ENCODE measurements at regions not wholly inside any gene's neighbourhood (a gene's known extent, or its start where the extent isn't known, plus 50 kb on each side); places are given as distances from the start of the nearest gene placed in this dataset.
"Not testable (repeated sequence)": the region's sequence is repeated elsewhere in the genome, so short reads cannot be mapped to it uniquely, and the experiment has no call there.

DNA sequence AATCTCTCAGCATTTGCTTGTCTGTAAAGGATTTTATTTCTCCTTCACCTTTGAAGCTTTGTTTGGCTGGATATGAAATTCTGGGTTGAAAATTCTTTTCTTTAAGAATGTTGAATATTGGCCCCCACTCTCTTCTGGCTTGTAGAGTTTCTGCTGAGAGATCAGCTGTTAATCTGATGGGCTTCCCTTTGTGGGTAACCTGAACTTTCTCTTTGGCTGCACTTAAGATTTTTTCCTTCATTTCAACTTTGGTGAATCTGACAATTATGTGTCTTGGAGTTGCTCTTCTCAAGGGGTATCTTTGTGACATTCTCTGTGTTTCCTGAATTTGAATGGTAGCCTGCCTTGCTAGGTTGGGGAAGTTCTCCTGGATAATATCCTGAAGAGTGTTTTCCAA is 189.4 kb downstream of the TTC6 start:
- DNase-seq (ENCODE audit: low read depth in 2 of 3, low spot score in 2 of 3) = not testable (repeated sequence)

DNA sequence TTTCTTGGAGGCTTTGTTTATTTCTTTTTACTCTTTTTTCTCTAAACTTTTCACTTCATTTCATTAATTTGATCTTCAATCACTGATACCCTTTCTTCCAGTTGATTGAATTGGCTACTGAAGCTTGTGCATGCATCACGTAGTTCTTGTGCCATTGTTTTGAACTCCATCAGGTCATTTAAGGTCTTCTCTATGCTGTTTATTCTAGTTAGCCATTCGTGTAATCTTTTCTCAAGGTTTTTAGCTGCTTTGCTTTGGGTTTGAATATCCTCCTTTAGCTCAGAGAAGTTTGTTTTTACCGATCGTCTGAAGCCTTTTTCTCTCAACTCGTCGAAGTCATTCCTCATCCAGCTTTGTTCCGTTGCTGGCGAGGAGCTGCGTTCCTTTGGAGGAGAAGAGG is 189.9 kb downstream of the TTC6 start:
- not testable (repeated sequence) for DNase-seq (ENCODE audit: low read depth in 2 of 3, low spot score in 2 of 3)

DNA sequence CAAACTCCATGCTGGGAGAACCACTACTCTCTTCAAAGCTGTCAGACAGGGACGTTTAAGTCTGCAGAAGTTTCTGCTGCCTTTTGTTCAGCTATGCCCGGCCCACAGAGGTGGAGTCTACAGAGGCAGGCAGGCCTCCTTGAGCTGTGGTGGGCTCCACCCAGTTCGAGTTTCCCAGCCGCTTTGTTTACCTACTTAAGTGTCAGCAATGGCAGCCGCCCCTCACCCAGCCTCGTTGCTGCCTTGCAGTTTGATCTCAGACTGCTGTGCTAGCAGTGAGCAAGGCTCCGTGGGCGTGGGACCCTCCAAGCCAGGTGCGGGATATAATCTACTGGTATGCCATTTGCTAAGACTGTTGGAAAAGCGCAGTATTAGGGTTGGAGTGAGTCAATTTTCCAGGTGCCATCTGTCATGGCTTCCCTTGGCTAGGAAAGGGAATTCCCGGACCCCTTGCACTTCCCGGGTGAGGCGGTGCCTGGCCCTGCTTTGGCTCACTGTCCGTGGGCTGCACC is 190.7 kb downstream of the TTC6 start:
- not testable (repeated sequence) for DNase-seq (ENCODE audit: low read depth in 2 of 3, low spot score in 2 of 3)

DNA sequence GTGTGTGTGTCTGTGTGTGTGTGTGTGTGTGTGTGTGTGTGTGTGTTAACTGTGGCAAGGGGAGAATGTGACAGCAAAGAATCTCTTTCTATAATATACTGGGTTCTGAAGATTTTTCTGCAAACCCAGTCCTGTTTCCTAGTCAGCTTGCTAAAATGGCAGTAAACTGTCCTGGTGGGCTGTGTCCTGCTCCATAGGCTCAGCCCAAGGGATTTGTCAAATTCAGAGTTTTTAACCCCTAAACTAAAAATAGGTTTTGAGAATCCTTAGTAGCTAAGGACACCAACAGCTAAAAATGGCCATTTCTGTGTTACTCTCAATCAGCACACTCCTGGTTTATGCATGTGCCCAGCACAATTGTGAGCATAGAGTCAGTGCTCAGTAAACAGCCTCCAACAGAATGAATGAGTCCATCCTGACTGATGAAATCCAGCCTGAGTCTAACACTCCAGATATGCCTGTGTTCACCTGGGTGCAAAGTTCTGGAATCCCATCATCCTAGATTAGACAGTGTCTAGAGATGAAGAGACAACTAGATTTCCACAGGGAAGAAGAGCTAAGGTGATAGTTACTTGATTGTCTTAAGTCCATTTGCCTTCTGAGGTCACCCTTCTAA is 192.6 kb downstream of the TTC6 start:
- DNase-seq (ENCODE audit: low read depth in 2 of 3, low spot score in 2 of 3) = no peak

DNA sequence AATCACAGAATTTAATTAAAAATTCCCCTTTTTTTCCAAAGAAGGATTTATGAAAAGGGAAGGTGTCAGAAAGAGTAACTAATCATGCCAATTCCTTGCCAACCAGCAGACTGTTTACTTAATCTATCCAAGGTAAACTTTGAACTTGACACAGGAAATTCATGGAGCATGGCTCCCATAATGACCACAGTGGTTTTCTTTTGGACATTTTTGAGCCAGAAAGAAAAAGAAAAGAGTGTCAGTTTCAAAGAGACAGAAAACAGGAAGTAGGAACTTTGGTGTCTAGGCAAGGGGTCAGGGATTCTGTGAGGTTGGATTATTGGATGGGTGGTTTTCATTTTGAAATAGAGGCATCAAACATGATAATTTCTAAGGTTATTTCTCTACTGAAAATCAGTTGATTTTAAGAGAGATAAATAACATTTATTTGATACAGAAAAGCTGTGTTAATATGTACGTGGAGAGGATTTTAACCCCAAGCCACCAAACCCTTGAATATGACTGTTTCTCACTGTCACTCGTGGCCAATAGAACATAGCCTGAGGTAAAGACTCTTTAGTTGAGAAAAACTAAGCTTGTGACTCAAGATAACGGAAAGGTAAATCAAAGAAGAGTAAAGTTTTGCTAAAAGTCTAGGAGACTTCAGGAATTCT is 196.1 kb downstream of the TTC6 start:
- DNase-seq (ENCODE audit: low read depth in 2 of 3, low spot score in 2 of 3) = no peak

DNA sequence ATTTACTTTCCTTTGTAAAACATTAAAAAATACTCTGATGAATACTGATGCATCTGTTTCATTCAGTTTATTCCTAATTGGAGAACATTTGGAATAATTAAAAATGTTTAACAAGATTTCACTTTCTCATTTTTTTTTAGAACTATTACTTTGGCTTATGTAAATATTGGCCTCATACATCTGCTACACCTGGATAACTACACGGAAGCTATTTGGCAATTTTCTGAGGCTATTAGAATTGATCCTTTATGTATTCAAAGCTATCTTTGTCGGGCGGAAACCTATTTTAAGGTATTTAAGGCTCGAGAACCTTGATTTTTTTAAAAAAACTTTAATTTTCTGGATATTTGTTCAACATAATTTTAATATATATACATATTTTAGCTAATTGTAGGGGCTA is 196.7 kb downstream of the TTC6 start:
- DNase-seq (ENCODE audit: low read depth in 2 of 3, low spot score in 2 of 3) = no peak

DNA sequence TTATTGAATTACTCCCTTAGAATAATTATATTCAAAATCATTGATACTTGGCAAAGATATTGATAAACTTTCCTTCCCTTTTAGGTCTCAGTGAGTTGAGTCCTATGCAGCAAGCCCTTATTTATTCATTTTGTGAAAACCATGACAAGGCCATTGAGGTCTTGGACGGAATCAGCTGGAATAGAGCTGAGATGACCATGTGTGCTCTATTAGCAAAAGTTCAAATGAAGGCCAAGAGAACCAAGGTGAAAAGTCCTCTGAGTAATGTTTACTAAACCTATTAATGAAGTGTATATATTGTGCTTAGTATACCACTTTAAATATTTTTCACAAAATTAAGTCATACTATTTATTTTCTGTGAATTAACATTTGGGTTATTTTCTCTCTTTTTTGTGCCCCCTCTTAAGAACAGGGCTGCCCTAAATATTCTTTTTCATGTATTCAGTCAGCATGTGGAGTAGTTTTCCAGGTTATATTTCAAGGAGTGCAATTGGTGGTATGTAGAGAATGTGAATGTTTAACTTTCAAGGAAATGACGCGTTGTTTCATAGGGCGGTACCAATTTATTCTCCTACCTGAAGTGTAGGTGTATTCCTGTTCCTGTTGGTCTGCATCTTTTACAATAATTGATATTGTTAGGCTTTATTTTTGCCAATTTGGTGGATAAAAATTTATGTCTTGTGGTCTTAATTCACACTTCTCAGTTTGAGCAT is 201.4 kb downstream of the TTC6 start:
- DNase-seq (ENCODE audit: low read depth in 2 of 3, low spot score in 2 of 3) = no peak

DNA sequence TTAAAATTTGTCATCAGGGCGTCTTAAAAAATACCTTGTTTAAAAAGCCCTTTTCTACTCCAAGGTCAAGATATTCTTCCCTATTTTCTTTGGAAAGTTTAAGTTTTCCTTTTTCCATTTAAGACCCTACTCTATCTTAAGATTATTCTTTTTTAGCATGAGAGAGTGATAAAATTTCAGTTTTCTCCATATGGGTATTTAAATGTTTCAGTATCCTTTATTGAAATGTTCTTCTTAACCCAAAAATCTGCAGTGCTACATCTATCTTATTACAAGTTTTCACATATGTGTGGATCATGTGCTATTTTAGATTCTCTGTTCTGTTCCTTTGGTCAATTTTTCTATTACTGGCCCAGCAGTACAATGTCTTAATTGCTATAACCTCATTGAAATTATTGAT is 202.2 kb downstream of the TTC6 start:
- no peak for DNase-seq (ENCODE audit: low read depth in 2 of 3, low spot score in 2 of 3)

DNA sequence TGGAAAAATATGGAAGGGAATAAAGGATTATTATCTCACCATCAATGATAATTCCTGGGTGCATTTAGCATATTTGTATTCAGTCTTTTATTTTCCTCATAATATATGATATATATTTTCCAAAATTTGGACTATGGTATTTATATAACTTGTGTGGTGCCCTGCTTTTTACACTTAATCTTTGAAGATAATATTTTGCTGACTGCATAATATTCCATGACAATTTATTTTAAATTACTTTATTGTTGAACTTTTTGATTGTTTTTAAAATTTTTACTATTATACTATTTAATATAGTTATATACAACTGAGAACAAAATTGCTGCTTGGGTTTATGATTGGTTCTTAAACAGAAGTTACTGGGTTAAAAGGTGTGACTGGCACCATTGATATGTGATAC is 212.3 kb downstream of the TTC6 start:
- DNase-seq (ENCODE audit: low read depth in 2 of 3, low spot score in 2 of 3) = no peak

DNA sequence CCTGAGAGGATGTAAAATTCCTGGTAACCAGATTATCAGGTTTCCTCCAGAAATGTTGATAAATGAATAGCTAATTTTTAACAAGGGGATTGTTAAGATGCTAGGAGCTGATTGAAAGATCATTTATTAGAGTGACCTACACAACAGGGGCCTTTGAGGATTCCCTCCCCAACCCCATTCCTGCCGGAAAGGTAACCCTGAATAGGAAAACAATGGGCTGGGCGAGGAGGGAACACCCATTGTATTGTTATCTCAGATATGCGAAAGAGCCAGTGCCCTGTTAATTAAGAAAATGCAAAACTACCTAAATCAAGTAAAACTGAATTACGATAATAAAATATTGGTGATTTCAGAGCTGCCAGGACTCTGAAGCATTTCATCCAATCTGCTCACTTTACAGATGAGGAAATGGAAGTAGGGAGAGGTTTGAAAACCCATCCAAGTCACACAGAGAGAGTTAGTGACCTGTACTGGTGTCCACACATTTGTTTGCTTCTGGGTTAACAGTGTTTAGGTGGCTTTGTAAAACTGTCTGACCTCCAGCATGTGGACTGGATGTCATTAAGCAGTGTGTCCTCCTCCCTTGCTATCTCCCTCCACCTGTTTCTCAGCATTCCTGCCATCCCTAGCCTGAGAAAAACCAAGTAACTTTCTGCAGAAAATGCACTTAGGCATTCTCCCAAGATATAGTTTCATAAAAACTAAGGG is 214.8 kb downstream of the TTC6 start:
- no peak for DNase-seq (ENCODE audit: low read depth in 2 of 3, low spot score in 2 of 3)

DNA sequence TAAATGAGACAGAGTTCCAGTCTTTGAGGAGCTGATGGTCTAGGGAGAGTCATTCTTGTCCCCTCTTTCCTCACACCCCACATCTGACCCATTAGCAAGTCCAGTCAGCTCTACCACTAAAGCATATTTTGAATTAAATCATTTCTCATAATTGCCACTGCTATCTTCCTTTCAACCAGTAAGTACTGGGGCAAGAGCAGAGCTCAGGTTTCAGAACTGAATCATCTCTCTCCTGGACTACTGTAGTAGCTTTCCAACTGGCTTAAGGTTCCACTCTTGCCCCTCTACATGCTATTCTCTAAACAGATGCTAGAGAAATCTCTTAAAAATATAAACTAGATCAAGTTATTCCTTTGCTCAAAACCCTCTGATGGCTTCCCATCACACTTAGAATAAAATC is 218.3 kb downstream of the TTC6 start:
- no peak for DNase-seq (ENCODE audit: low read depth in 2 of 3, low spot score in 2 of 3)

DNA sequence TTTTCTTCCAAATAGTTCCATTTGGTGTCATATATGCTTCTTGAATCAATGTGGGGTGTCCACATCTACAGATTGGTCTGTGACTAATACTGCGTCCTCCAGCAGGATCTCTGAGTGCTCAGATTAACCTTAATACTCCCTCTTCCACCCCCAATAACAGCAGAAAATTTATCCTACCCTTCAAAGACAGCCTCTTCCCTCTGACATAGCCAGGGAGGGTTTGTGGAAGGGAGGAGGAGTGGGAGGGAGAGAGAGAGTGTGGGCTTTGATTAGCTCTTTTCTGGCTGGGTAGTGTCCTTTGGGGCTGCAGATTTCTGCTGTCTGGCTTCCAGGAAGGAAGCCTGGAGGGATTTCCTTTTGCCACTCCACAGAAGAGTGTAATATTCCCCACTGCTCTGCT is 220.7 kb downstream of the TTC6 start:
- DNase-seq (ENCODE audit: low read depth in 2 of 3, low spot score in 2 of 3) = no peak

DNA sequence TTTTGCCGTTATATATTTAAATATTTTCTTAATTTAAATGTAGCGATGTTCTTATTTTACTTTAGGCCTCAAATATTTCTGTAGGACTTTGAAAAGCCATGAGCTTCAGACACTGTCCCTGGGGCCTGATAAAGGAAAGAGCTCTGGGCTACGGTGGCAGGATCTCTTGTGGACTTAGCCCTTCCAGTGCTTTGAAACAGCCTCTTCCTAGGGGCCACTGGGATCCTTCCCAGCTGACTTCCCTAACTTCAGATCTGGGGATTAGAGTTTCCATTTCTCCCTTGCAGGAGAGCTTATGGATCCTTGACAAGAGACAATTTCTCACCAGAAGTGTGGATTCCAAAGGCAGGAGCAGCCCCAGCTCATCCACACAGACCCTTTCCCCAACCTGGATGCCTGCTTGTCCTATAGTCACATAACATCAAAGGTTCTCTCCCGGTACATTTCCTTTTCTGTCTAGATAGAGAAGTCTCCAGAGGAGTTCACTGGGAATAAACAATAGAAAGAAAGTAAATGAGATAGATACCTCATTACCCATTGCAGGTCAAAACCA is 221.4 kb downstream of the TTC6 start:
- no peak for DNase-seq (ENCODE audit: low read depth in 2 of 3, low spot score in 2 of 3)

DNA sequence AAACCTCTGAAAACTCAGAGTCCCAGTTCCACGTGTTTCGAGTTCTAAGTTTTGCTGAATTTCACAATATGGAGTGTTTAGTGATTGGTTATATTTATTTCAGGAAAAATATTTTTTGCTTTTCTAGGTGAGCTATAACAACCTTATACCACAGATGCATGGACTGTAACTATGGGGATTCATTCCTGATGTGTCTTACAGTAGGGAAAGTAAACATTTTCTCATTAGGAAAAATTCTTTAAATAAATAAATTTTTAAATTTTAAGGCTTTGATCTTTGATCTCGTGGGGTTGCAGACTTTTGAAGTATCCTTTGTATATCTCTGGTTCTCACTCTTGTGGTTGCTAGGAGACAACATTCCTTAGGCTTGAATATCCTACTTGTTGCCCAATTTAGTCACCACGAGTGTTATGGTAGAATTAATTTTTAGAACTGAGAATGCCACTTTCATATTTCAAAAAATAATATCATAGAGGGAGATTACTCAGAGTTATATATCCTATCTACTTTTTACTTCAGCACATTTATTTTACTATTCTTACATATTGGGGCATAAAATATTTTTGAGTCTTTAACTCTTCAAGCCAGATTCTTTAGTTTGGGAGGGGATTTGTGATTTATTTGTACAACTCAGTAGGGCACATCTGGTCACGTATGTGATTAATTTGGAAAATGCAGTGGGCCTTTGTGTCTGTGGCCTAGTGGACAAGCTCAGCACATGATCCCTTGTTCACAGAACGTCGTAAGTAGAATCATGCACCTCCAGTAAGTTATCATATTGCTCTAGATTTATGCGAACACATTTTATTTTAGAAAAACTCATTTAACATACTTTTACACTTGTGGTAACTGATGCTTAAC is 224.0 kb downstream of the TTC6 start:
- DNase-seq (ENCODE audit: low read depth in 2 of 3, low spot score in 2 of 3) = no peak

DNA sequence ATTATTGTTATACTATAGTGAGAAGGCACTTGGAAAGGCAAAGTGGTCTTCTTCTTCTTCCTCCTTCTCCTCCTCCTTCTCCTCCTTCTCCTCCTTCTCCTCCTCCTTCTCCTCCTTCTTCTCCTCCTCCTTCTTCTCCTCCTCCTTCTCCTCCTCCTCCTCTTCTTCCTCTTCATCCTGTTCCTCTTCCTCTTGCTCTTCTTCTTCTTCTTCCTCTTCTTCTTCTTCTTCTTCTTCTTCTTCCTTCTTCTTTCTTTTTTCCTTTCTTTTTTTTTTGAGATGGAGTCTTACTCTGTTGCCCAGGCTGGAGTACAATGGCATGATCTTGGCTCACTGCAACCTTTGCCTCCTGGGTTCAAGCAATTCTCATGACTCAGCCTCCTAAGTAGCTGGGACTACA is 225.4 kb downstream of the TTC6 start:
- DNase-seq (ENCODE audit: low read depth in 2 of 3, low spot score in 2 of 3) = not testable (repeated sequence)

DNA sequence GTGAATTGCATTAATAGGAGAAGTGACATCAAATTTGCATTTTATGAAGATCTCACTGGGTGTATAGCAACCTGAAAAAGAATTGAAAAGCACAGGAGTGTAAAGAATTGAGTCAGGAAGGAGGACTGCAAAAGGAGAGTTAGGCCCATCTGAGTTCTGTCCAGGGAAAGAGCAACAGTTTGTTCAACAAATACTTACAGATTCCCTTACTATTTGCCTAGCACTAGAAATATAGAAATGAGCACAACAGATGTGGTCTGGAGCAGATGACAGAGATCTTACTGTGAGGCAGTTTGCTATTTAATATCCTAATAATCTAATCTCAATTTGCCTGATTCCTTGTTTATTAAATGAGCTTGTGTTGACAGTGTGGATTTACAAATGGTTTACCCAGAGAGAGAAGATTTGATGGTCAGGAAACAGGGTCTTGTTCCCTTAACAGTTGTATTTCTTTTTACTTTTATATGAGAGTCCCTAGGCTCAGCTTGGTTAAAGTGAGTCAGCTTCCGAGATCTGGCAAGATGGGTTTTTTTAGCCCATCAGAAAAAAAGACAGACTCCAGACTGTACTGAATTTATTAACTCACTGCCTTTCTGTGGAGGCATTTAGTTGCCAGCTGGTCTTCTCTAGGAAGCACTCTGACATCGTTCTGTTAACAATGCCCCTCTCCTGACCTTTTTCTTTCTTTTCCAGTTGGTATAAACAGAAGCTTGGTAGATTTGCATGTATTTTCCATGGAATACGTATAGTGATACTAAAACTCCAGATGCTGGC is 229.7 kb downstream of the TTC6 start:
- DNase-seq (ENCODE audit: low read depth in 2 of 3, low spot score in 2 of 3) = no peak

DNA sequence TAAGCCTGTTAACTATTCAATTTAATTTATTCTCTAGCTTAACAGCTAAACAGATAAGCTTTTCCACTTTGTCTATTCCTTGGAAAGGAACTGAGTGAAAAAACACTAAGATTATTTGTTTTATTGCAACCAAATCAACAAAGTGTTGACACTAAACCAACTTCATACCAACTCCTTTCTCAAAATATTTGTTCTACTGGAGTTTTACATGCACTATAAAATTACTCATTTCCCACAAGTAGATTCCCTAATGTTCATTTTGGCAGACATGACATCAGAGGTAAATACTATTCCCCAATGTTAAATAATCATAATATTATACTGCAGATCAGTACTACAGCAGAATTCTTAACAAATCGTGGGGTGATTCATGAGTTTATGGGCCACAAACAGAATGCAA is 231.4 kb downstream of the TTC6 start:
- DNase-seq (ENCODE audit: low read depth in 2 of 3, low spot score in 2 of 3) = no peak

DNA sequence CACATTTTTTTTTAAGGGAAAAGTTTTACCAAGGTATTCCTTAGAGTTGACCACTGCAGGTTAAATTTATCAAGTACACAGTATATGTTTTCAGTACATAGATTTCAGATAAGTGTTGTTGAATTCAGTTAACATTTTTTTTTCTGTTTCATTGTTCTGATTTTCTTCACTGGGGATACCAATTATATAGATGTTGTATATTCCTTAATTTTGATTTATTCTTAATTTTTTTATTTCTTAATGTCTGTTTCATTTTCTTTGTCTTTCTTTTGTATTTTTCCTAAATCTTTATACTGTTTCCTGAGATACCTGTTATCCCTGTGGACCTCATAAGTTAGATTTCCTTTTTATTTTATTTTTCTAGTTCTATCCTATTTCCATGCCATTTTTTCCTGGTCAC is 234.8 kb downstream of the TTC6 start:
- no peak for DNase-seq (ENCODE audit: low read depth in 2 of 3, low spot score in 2 of 3)

DNA sequence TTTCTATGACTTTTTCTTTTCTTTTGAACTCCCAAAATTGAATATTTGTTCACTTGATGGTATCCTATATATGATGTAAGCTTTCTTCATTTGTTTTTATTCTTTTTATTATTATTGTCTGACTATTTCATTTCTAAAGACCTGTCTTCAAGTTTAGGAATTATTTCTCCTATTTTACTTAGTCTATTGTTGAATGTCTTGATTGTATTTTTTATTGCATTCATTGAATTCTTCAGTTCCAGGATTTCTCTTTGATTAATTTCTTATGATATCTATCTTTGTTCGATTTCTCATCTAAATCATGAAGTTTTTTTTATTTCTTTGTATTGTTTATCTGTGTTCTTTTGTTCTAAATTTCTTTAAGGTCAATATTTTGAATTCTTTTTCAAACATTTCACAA is 238.8 kb downstream of the TTC6 start:
- DNase-seq (ENCODE audit: low read depth in 2 of 3, low spot score in 2 of 3) = no peak
